Retinal pigment epithelial cell (primary cell): ENCODE measurements at regions not wholly inside any gene's neighbourhood (a gene's known extent, or its start where the extent isn't known, plus 50 kb on each side); places are given as distances from the start of the nearest gene placed in this dataset.
"Not testable (repeated sequence)": the region's sequence is repeated elsewhere in the genome, so short reads cannot be mapped to it uniquely, and the experiment has no call there.

Experiments
- DNase-seq: peaks from one replicate; pipeline ENCODE4 v3.0.0-alpha.2; 2010; ENCODE audit warnings: low read depth
- H3K4me3 ChIP-seq: 2 replicates; pipeline ENCODE4 v1.5.1; 2011; ENCODE audit warnings: mild to moderate bottlenecking, low read length, control low read depth, moderate library complexity
- TF ChIP-seq, protein P1 (sequence below): conservative IDR thresholded peaks from 2 replicates; pipeline ENCODE4 v1.5.1; 2011; ENCODE audit warnings: low read depth, low read length, control low read depth, inconsistent platforms

DNA sequence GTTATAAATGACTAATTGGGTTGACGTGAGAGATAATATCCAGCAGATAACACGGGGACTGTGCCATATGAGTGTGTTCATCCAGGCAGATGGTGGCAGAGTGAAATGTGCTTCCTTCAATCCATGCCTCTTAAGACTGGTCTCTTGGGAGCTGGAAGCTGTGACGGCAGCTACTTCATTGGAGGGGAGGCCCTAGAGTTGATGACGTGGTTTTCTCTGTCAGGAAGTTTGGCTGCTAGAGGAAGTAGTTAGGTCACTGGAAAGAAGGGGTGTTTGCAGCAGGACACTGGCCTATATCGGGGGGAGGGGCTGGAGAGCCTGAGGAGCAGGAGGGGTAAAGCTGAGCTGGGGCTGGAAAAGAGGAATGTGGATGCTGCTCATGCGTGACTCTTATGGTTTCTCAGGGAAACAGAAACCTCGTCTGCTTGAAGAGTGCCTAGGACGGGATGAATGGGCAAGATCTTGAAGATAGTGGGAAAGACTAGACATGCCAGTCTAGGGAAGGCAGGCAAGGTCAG, 3051.6 kb downstream of the RPIA start:
- DNase-seq, H3K4me3 ChIP-seq: not testable (repeated sequence)

DNA sequence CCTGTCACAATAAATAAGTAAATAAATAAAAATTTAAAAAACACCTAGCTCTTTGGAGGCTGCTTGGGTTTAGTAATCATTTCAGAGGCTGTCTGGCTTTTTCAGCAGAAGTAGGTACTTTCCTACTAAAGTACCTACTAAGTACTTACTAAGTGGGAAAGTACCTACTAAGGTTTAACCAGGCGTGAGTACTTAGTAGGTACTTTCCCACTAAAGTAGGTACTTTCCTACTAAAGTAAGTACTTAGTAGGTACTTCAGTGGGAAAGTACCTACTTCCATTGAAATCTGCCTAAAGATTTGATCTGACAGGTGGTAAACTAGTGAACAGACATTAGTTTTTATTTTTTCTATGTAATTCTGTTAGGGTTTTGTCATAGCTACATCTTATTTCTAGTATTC, 3052.4 kb downstream of the RPIA start:
- not testable (repeated sequence) for DNase-seq, H3K4me3 ChIP-seq

DNA sequence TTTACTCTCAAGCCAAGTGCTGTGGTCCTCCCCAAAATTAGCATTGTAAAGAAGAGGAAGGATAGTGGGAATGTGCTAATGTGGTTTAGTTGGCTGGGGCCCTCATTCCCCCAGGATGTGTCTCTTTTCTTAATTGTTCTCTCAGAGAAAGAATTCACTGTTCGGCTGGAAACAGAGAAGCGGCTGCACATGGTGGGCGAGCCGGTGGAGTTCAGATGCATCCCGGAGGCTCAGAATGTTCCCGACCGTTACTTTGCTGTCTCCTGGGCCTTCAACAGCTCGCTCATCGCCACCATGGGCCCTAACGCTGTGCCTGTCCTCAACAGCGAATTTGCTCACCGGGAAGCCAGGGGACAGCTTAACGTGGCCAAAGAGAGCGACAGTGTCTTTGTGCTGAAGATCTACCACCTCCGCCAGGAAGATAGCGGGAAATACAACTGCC, 3053.2 kb downstream of the RPIA start:
- not testable (repeated sequence) for H3K4me3 ChIP-seq, DNase-seq

DNA sequence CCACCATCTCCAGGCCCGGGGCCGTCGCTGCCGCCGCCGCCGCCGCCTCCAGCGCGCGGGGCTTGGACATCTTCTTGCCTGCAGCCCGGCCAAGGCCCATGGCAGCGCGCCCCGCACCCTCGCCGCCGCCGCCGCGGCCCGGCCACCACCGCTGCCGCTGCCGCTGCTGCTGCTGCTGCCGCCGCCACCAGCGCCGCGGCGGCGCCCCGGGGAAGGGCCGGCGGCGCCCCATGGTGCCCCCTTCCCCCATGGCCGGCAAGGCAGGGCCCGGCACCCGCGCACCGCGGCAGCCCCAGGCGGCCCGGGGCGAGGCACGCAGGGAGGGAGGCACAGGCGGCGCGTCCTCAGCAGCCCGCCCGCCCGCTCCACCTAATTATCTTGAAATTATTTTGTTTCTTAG, 3057.4 kb downstream of the RPIA start:
- H3K4me3 ChIP-seq, result no peak overlapping the region
- no peak for DNase-seq
- TF ChIP-seq, protein P1, sequence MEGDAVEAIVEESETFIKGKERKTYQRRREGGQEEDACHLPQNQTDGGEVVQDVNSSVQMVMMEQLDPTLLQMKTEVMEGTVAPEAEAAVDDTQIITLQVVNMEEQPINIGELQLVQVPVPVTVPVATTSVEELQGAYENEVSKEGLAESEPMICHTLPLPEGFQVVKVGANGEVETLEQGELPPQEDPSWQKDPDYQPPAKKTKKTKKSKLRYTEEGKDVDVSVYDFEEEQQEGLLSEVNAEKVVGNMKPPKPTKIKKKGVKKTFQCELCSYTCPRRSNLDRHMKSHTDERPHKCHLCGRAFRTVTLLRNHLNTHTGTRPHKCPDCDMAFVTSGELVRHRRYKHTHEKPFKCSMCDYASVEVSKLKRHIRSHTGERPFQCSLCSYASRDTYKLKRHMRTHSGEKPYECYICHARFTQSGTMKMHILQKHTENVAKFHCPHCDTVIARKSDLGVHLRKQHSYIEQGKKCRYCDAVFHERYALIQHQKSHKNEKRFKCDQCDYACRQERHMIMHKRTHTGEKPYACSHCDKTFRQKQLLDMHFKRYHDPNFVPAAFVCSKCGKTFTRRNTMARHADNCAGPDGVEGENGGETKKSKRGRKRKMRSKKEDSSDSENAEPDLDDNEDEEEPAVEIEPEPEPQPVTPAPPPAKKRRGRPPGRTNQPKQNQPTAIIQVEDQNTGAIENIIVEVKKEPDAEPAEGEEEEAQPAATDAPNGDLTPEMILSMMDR, result no peak

DNA sequence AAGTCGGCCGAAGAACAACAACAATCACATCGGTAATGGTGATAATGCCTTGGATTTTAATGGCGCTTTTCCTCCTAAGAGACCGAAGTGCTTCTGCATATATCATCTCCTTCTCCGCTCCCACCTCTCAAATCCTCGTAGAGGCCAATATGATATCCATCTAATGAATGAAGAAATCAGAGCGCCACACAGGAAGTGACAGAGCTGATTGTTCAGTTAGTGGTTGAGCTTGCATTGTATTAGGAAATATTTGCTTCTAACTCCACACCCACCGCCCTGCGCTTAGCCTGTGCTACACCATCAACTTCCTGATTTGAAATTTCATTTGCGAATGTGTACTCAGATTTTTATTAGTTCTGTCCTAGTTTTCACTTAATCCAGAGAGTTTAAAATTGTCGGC, 3058.2 kb downstream of the RPIA start:
- not testable (repeated sequence) for DNase-seq, H3K4me3 ChIP-seq

DNA sequence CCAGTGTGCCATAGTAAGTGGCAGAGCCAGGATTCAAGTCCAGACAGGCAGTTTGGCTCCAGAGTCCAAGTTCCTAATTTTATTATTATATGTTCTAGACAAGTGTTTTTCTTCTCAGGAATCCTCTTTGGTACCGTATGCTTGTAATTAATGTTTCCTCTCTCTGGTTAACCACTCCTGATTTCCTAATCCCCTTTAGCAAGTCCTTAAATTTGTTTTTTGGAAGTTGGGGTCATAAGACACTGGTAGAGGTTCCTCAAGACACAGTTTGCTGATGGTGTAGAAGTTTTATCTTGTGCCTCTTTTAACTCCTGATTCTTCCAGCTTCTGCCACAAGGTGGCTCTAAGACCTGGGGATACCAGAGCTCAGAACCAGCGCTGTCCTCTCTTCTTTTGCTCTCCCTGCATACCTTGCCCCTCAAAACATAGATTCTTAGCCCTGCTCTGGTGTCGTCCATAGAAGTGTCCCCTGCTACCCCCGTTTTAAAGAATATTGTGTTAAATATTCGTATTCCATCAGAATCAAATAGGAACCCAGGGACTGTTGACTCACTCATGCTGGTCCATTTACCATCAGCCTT, 3068.0 kb downstream of the RPIA start:
- H3K4me3 ChIP-seq, DNase-seq: not testable (repeated sequence)
- TF ChIP-seq, protein P1, result peak; percentile 7

DNA sequence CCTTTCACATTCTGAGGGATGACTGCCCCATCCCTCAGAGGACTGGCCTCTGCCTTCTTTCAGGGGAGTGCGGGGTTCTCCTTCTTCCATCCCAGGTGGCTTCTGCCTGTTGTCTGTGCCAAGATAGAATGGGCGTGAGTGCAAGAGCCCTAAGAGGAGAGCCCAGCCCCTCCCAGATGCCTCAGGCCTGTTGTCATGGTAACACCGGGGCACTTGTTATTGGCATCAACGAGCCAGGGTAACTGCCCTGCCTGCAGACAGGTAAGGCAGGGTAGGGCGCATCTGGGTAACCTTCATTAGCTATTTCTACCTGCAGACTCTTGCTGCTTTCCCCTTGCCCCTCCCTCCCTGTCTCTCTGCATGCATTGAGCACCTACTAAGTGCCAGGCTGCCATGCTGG, 3069.2 kb downstream of the RPIA start:
- H3K4me3 ChIP-seq, DNase-seq: not testable (repeated sequence)

DNA sequence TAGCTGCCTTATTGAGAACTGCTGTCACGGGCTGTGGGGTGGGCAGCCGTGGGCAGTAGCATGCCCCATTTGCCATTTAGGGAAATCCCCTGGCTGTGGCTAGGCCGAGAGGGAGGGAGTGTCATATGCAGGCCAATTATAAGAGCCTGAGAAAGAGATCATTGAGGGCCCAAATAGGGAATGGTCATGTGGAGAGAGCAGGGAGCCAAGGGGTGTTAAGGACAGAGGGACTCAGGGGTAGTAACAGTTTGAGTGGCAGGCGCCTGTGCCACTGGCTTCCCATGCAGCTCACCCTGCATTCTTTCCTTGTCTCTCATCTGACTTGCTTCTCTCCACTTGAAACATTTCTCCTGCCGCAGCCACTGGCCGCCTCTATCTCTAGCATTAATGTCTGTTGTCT, 3070.8 kb downstream of the RPIA start:
- not testable (repeated sequence) for DNase-seq, H3K4me3 ChIP-seq

DNA sequence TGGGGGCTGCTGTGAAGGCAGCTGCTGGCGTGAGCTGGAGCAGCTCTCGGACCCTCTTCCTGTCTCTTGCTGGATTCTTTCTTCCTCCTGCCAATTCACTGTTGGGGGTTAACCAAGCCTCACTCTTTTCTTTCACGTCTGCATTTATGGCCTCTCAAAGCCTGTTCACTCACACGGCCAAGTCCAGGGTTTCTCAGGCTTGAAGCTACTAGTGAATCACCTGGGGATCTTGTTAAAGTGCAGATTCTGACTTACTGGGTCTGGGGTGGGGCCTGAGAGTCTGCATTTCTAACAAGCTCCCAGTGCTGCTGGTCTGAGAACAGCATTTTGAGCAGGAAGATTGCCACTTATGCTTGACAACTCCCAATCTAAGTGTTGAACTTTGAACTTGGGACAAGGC, 3072.2 kb downstream of the RPIA start:
- not testable (repeated sequence) for DNase-seq, H3K4me3 ChIP-seq

DNA sequence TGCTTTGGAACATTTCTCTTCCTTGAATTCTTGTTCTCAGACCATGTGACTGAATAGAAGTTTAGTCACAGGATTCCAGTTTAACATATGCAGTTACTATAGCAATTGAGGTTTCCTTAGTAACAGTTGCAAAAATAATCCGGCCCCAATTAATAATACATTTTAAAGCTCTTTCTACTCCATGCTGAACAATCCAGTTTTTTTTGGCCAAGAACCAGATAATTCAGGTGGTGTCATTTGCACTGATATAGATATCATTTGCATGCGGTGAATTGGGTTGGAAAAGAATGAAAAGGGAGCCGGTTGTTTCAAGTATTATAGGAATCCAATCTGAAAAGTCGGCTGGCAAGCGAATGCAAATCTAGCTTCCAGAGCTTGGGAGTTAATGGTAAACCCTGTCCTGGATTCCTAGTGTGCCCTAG, 3073.1 kb downstream of the RPIA start:
- peak; percentile 59 for DNase-seq
- not testable (repeated sequence) for H3K4me3 ChIP-seq

DNA sequence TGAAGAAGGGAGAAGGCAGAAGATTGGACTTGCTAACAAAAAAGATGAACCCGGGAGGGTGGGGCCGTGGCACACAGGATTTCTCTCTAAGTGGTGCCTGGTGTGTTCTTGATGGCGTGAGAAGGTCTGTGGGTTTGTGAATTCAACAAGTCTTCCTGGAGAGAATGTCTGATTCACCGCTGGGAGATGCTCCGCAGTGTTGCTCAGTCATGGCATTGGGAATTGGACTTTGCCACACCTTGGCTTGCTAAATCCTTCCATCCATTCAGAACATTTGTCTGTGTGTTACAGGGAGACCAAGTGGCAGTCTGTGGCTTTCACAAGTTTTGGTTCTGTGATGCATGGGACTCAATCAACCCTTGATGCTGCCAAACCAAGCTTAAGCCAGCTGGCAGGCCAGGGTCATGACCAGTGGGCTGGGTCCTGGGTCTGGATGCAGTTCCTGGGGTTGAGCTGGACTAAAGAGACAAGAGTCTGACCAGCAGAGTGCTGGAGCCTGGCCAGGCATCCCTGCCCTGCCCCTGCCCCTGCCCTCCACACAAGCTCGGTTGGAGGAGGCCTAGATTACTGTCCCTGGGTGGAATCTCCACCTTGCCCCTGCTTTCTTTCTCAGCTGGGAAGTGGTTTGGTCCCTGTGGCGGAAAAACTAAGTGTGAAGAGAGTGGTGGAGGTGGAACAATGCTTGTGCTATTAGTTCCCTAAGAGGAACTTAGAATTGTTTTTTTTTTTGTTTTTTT, 3073.7 kb downstream of the RPIA start:
- DNase-seq, H3K4me3 ChIP-seq: not testable (repeated sequence)

DNA sequence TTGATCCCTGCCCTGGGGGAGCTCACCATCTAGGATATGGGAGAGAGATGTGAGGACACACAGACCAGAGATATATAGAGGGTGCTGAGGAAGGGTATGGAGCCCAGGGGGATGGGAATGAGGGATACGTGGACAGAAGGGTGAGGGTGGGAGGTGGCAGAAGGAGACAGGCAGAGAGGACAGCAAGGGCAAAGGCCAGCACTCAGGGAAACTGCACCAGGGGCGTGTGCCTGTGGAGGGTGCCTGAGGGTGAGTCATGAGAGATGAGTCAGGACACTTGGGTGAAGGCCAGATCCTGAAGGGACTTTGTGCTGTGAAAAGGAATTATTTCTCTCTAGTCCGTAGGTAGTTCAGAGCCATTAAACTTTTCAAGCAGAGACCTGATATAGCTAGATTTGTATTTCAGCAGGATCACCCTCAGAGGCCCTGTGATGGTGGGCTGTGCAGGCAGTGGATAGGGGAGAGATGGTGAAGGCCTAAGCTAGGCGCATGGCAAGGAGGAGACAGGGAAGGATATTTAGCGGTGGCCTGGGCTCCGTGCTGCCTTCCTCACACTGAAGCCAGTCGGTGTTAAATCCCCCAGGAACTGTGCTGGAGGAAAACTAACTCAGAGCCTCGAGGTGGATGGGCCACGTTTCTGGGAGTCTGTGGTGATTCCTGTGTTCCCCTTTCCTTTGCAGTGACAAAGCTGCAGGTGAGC, 3075.0 kb downstream of the RPIA start:
- DNase-seq, result peak; percentile 37
- not testable (repeated sequence) for H3K4me3 ChIP-seq

DNA sequence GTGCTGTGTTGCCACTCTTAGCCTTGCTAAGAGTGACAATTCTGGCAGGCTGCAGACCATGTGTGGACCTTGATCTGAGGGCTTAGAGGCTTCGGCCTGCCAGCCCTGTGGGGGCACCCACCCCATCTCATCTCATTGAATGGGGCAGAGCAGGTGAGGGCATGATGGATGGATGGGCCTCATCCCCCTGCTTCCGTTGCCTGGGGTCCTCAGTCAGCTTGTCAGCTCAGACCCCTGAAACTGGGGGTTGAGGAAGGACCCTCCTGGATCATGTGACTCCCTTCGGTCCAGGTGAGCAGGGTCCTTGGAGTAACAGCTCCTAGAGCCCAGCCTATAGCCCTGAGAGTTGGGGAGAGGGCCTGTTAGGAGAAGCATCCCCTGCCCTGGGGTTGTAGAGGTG, 3076.8 kb downstream of the RPIA start:
- DNase-seq, H3K4me3 ChIP-seq: not testable (repeated sequence)

DNA sequence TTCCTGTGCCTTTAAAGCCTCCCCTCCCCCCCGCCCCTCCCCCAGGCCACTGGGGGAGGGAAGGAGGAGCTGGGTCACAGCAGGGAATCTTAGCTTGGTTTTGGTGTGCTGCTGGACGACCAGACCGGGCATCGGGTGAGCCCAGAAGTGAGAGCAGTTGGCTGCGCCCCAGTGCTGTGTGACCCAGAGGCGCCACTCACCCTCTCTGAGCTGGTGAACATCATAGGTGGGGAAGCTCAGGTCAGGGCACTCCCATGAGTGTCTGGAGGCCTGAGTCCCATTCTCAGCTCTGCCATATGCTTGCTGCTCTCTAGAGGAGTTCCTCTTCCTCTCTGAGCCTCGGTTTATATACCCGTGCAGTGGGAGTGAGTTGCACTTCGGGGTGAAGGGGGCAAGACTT, 3077.5 kb downstream of the RPIA start:
- DNase-seq, H3K4me3 ChIP-seq: not testable (repeated sequence)

DNA sequence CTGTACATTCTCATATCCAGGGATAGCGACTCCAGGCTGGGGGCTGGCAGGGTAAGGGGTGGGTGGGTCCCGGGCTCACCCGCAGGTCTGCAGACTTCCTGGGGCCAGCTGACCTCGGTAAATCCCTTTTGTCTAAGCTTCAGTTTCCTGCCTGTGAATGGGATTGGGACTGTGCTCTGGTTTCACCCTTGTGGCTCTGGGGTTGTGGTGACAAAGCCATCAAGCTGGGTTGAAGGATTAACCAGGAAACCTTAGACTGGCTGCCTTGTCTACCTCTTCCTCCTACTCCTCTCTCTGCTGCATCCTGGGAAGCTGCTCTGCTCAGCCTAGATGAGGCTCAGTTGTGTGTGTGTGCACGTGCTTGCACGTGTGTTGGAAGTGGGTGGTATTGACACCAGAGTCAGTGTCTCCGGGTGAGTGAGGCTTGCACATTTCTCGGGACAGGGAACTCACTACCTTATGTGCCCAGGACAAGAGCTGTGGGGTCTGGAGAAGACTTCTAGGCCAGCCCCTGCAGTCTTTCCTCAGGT, 3078.6 kb downstream of the RPIA start:
- DNase-seq, H3K4me3 ChIP-seq: not testable (repeated sequence)

DNA sequence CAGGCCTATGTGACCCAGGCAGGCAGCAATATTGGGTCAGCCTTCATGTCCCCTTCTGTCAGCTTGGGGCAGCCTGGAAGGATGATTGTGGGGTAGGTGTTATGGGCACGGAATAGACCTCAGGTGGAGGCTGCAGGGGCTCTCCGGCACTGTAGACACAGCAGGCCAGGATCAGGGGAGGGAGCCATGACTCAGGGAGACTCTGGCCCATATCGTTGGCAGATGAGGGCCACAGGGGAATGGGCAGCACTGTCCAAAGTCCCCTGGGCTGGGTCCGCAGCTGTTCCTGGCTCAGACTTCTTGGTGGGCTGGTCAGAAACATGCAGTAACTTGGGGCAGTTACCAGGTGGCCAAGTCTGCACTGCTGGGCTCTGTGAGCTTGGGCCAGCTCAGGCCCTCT, 3080.1 kb downstream of the RPIA start:
- DNase-seq, H3K4me3 ChIP-seq: not testable (repeated sequence)
